GM21447 (cell line): ENCODE measurements at regions not wholly inside any gene's neighbourhood (a gene's known extent, or its start where the extent isn't known, plus 50 kb on each side); places are given as distances from the start of the nearest gene placed in this dataset.
A peak's percentile ranks its signal among the peaks of the same experiment; 100 is the strongest.
"Not testable (repeated sequence)": the region's sequence is repeated elsewhere in the genome, so short reads cannot be mapped to it uniquely, and the experiment has no call there.

Experiments used
- ATAC-seq: cut with Tn5 transposase; IDR thresholded peaks from one replicate; pipeline ENCODE4 v1.9.1; 2021; ENCODE audit not compliant: unreplicated experiment

- ATAC-seq = no peak
Observed at GRCh38 chr5:174935854-174936474, 211.6 kb downstream of the MSX2 start.

GRCh38 chr5:174931033-174931432 lies 206.7 kb downstream of the MSX2 start:
- not testable (repeated sequence) for ATAC-seq

GRCh38 chr5:174925586-174925985 lies 201.2 kb downstream of the MSX2 start:
- no peak for ATAC-seq

- ATAC-seq = no peak
Observed at GRCh38 chr5:174922955-174923354, 198.6 kb downstream of the MSX2 start.

- ATAC-seq = no peak
Observed at GRCh38 chr5:174920906-174921550, 196.6 kb downstream of the MSX2 start.

GRCh38 chr5:174919351-174919750 lies 195.0 kb downstream of the MSX2 start:
- ATAC-seq = no peak

- no peak for ATAC-seq
Observed at GRCh38 chr5:174918655-174919054, 194.3 kb downstream of the MSX2 start.

- no peak for ATAC-seq
Observed at GRCh38 chr5:174917976-174918554, 193.7 kb downstream of the MSX2 start.

- ATAC-seq = not testable (repeated sequence)
Observed at GRCh38 chr5:174917435-174917834, 193.1 kb downstream of the MSX2 start.

- ATAC-seq = not testable (repeated sequence)
Observed at GRCh38 chr5:174916924-174917323, 192.5 kb downstream of the MSX2 start.

GRCh38 chr5:174916227-174916626 lies 191.8 kb downstream of the MSX2 start:
- no peak for ATAC-seq

- no peak for ATAC-seq
Observed at GRCh38 chr5:174911118-174911517, 186.7 kb downstream of the MSX2 start.

- ATAC-seq = peak; percentile 93
Observed at GRCh38 chr5:174910245-174910737, 185.9 kb downstream of the MSX2 start.

GRCh38 chr5:174903172-174903732 lies 178.9 kb downstream of the MSX2 start:
- ATAC-seq = no peak

GRCh38 chr5:174901336-174901735 lies 177.0 kb downstream of the MSX2 start:
- no peak for ATAC-seq

- ATAC-seq = no peak
Observed at GRCh38 chr5:174900240-174900865, 176.0 kb downstream of the MSX2 start.

GRCh38 chr5:174897281-174897950 lies 173.0 kb downstream of the MSX2 start:
- no peak for ATAC-seq

GRCh38 chr5:174895360-174895759 lies 171.0 kb downstream of the MSX2 start:
- ATAC-seq = no peak

GRCh38 chr5:174892742-174893141 lies 168.4 kb downstream of the MSX2 start:
- ATAC-seq = no peak

GRCh38 chr5:174880412-174881200 lies 156.2 kb downstream of the MSX2 start:
- not testable (repeated sequence) for ATAC-seq
